Stomach (tissue), 8 donors: ENCODE measurements at regions not wholly inside any gene's neighbourhood (a gene's known extent, or its start where the extent isn't known, plus 50 kb on each side); places are given as distances from the start of the nearest gene placed in this dataset.

Source experiments
- DNase-seq, 2 donors: peaks; one replicate each; pipeline versions ENCODE4 v3.0.0 to v3.0.0-alpha.2; 2013 to 2019
- H3K27ac ChIP-seq, 5 donors: fragments of 200-600 bp in 4 of 5; sonication (generic) in 4 of 5; one replicate each; pipeline ENCODE4 v1.5.1; 2013 to 2019; ENCODE audit warnings: mild to moderate bottlenecking in 1 of 5, moderate library complexity in 1 of 5
- H3K27me3 ChIP-seq, 3 donors: fragments of 200-600 bp; sonication (generic); one replicate each; pipeline ENCODE4 v1.5.1; 2017 to 2019; ENCODE audit warnings: mixed run types in 1 of 3
- H3K36me3 ChIP-seq, 4 donors: fragments of 200-600 bp; sonication (generic); 1 replicate in 3 of 4; 2 replicates in 1 of 4; pipeline ENCODE4 v1.5.1; 2016 to 2019
- H3K4me1 ChIP-seq, 4 donors: fragments of 200-600 bp; sonication (generic); one replicate each; pipeline ENCODE4 v1.5.1; 2016 to 2019
- H3K4me3 ChIP-seq, 4 donors: fragments of 200-600 bp; sonication (generic) in 3 of 4; one replicate each; pipeline ENCODE4 v1.5.1; 2016 to 2019; ENCODE audit warnings: mild to moderate bottlenecking in 1 of 4
- H3K9me3 ChIP-seq, 4 donors: fragments of 200-600 bp; sonication (generic); one replicate each; pipeline ENCODE4 v1.5.1; 2016 to 2019
- CTCF ChIP-seq, 7 experiments: fragments of 450-650 bp in 4 of 7; fragments of 200-600 bp in 3 of 7; sonication (generic) in 3 of 7; IDR thresholded peaks; one replicate each; pipeline ENCODE4 v1.5.1; 2016 to 2019; ENCODE audit warnings: antibody characterized with exemption in 7 of 7, control low read depth in 2 of 7, mild to moderate bottlenecking in 1 of 7
- EP300 ChIP-seq: sonication (generic); formaldehyde crosslinking; IDR thresholded peaks from one replicate; pipeline ENCODE4 v1.6.1; 2017; ENCODE audit warnings: antibody characterized with exemption
- POLR2A ChIP-seq, 4 donors: fragments of 450-650 bp; IDR thresholded peaks; one replicate each; pipeline ENCODE4 v1.6.1; 2016; ENCODE audit warnings: antibody characterized with exemption in 4 of 4, control low read depth in 2 of 4, mild to moderate bottlenecking in 1 of 4, moderate library complexity in 1 of 4
- POLR2AphosphoS5 ChIP-seq, 3 donors: sonication (generic); formaldehyde crosslinking; IDR thresholded peaks; one replicate each; pipeline ENCODE4 v1.6.1; 2016; ENCODE audit warnings: antibody characterized with exemption in 3 of 3
- WGBS, 5 donors: extraction: QIAGEN DNeasy Blood & Tissue Kit in 3 of 5; methylation state at CpG; one replicate each; pipeline versions ENCODE4 v1.1.5 to v1.1.7; 2013 to 2018; 5-methylcytosine and 5-hydroxymethylcytosine counted together
- intact Hi-C: fragments of 100-400 bp; cut with DNase I; formaldehyde crosslinking; loops from one replicate; pipeline ENCODE4 v1.15.1; 2023; ENCODE audit warnings: low total_unique reads
- donor health status: healthy with polysubstance abuse.
- donor health status: Bipolar disorder and iron deficiency.
- donor health status: healthy.

DNA sequence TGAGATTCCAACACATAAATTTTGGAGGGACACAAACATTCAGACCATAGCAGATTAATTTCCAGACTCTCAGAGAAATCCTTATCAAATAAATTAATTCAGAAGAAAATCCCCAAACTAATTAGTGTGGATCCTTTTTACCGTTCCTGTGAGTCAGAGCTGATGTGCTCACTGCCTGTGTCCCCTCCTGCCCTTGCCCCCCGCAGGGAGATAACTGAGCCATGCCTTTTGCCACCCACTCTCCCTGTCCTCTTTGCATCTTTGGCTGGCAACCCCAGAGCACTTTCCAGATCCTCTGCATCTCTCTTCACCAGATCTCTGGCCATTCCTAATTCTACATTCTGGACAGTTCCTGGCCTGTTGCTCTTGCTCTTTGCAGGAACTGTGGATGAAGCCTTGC lies 135.4 kb upstream of the MAP1B start:
- Histone ChIP-seq H3K27me3 (no peaks in the 10 kb centered on the region), H3K9me3 (no peaks in the 10 kb centered on the region), H3K27ac (no peak overlapping the region), H3K4me3 (no peak overlapping the region), H3K36me3 (no peaks in the 10 kb centered on the region), H3K4me1 (peaks cover 0 to 21% (median 7%) of the 10 kb centered on the region in 4 donors)
- WGBS, 5 donors: 65 to 86% (median 80%) methylated on average over 2 of the region's 2 CpGs
- intact Hi-C loops: no loop called here
- DNase-seq: no peak
- TF ChIP-seq POLR2A (IDR thresholded peaks at IDR 0.05): no peak
- no peak for TF ChIP-seq POLR2AphosphoS5 (IDR thresholded peaks at IDR 0.05)
- TF ChIP-seq CTCF (IDR thresholded peaks at IDR 0.05): no peak
- TF ChIP-seq EP300: no peak

- H3K27ac ChIP-seq: peak overlapping the region in 4 of 5 donors; percentile 41 to 67 (median 60)
- H3K36me3 ChIP-seq: no peaks in the 10 kb centered on the region
- no peak for DNase-seq
- intact Hi-C loops: no loop called here
- 58 to 68% (median 63%) methylated on average over 8 of the region's 8 CpGs for WGBS, 5 donors
- H3K4me1 ChIP-seq: peaks cover 0 to 21% (median 7%) of the 10 kb centered on the region in 4 donors
- TF ChIP-seq EP300 (no peak), POLR2AphosphoS5 (IDR thresholded peaks at IDR 0.05) (no peak), POLR2A (IDR thresholded peaks at IDR 0.05) (no peak), CTCF (IDR thresholded peaks at IDR 0.05) (no peak)
- H3K9me3 ChIP-seq: no peaks in the 10 kb centered on the region
- no peak overlapping the region for H3K4me3 ChIP-seq
- H3K27me3 ChIP-seq: no peaks in the 10 kb centered on the region
These were observed 134.3 kb upstream of the MAP1B start for GRCh38 chr5:71972777-71973473.

GRCh38 chr5:71973563-71973962 lies 133.7 kb upstream of the MAP1B start:
- 58 to 68% (median 65%) methylated on average over 3 of the region's 3 CpGs for WGBS, 5 donors
- H3K4me1 ChIP-seq: peaks cover 0 to 21% (median 7%) of the 10 kb centered on the region in 4 donors
- no peaks in the 10 kb centered on the region for H3K27me3 ChIP-seq
- no peak overlapping the region for H3K4me3 ChIP-seq
- H3K27ac ChIP-seq: peak overlapping the region in 4 of 5 donors; percentile 41 to 67 (median 60)
- H3K36me3 ChIP-seq: no peaks in the 10 kb centered on the region
- TF ChIP-seq CTCF (IDR thresholded peaks at IDR 0.05): no peak
- DNase-seq: no peak
- no peaks in the 10 kb centered on the region for H3K9me3 ChIP-seq
- intact Hi-C loops: no loop called here

- no peak overlapping the region for H3K4me3 ChIP-seq
- H3K9me3 ChIP-seq: no peaks in the 10 kb centered on the region
- H3K27me3 ChIP-seq: no peaks in the 10 kb centered on the region
- H3K36me3 ChIP-seq: no peaks in the 10 kb centered on the region
- peak overlapping the region in 4 of 5 donors; percentile 41 to 67 (median 60) for H3K27ac ChIP-seq
- H3K4me1 ChIP-seq: peaks cover 0 to 21% (median 7%) of the 10 kb centered on the region in 4 donors
- intact Hi-C loops: no loop called here
- WGBS, 5 donors: 61 to 73% (median 64%) methylated on average over 1 of the region's 1 CpG
- TF ChIP-seq POLR2A (IDR thresholded peaks at IDR 0.05) (no peak), CTCF (IDR thresholded peaks at IDR 0.05) (no peak), POLR2AphosphoS5 (IDR thresholded peaks at IDR 0.05) (peak in 2 of 3 donors; percentile 24 to 83), EP300 (peak; percentile 63)
- no peak for DNase-seq
These were observed 133.1 kb upstream of the MAP1B start for GRCh38 chr5:71974165-71974564.
